HG03175 (cell line): ENCODE measurements at regions not wholly inside any gene's neighbourhood (a gene's known extent, or its start where the extent isn't known, plus 50 kb on each side); places are given as distances from the start of the nearest gene placed in this dataset.

Source experiments
- ATAC-seq: cut with Tn5 transposase; IDR thresholded peaks from one replicate; pipeline ENCODE4 v1.9.1; 2021; ENCODE audit warnings: mild to moderate bottlenecking, moderate library complexity; ENCODE audit not compliant: unreplicated experiment

DNA sequence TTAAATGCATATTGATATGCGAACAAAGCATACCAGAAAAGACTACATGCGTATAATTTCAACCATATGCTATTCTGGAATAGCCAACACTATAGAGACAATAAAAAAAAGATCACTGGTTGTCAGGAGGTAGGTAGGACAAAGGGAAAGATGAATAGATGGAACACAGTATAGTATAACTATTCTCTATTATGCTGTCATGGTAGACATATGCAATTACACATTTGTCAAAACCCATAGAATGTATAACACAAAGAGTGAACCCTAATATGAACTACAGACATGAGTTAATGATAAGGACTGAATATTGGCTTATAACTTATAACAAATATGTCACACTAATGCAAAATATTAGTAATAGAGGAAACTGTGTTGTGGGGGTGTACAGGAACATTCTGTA, 460.8 kb downstream of the TAF11L14 start:
- no peak for ATAC-seq

DNA sequence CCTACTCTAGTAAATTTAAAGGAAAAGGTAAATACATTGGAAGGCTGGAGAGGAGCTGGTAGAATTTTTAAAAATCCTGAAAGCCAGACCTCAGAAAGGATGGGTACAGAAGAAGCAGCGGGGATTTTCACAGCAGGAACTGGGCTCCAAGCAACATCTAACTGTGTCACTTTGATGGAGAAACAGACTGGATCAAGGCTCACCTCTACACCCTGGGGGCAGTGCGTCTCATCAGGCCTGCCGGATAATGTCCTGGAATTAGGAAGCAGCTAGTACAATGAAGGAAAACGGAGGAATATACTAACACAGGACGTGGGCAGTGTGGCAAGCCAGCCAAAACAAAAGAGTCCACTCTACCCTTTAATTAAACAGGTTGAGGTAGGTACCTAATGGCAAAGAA, 463.6 kb downstream of the TAF11L14 start:
- ATAC-seq: no peak

DNA sequence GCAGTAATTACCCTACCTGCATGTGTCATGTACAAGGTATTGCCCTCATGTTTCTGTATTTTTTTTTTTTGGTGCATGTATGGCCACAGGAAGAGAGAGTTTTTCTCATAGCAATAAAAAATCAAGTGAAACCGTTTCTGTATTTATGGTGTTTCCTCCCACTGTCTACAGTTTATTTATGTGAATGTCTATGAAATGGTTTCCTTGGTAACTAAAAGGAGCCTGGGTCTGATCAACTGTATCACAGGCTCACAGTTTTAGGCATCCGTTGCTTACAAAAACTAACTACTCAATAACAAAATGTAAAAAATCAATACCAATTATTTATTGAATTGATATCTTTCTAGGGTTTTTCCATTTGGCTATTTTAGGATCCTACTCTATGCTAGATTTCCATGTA, 464.4 kb downstream of the TAF11L14 start:
- ATAC-seq: no peak

DNA sequence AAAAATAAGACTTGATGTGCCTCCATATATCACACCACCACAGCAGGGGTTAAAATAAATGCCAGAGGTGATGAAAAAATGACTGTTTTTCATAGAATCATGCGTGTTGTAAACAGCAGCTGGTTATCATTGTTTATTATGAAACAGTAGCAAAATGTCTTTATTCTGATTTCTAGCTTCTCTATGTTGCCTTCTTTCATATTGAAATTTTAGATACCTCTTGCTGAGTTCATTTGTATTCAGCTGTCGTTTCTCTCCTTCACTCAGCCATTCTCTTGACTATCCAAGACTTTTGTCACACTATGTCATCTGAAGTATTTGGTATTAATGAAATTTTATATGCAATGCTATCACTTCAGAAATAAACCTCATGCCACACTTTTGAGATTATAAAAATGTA, 465.0 kb downstream of the TAF11L14 start:
- no peak for ATAC-seq

DNA sequence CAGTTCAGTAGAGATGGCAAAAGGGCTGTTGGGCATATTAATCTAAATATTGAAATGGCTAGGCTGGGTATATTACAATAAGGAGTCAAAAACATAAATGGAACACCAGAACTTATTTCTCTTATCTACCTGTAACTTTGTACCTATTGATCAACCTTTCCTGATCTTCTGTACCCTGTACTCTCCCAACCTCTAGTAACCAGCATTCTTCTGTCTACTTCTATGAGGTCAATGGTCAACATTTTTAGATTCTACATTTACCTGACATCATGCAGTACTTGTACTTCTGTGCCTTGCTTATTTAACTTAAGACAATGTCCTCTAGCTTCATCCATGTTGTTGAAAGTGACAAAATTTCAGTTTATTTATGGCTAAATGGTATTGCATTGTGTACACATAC, 467.3 kb downstream of the TAF11L14 start:
- ATAC-seq: no peak

DNA sequence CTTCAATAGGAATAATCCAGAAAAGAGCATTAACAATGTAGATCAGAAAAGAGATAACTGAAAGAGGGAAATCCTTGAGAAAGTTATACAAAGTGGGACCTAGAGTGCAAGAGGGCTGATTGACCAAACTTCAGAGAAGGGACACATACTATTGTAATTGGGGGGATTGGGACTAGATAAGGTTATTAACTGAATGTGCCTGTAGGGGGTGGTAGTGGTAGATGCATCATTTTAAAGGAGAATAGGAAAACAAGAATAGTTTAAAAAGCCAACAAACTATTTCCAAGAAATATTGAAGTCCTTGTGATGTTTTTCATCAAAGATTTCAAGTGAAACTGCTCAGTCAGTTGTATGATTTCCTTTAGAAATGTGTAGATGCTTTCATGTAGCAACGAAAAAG, 468.5 kb downstream of the TAF11L14 start:
- no peak for ATAC-seq

DNA sequence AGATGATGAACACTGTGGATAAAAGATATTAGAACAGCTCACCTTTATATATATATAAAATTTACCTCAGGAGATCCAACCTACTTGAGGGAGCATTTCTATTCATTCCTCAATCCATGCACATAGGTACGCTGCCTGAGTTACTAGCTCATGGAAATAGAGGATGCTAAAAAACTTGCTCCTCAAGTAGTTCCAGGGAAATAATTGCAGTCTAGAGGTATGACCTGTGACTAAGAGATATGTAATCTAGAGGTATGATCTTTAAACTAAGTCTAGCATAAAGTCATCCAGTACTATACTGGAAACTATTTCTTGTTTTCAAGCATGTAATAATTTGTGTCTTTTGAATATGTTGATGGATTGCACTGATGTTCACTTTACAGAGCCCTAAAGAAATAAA, 471.2 kb downstream of the TAF11L14 start:
- no peak for ATAC-seq

DNA sequence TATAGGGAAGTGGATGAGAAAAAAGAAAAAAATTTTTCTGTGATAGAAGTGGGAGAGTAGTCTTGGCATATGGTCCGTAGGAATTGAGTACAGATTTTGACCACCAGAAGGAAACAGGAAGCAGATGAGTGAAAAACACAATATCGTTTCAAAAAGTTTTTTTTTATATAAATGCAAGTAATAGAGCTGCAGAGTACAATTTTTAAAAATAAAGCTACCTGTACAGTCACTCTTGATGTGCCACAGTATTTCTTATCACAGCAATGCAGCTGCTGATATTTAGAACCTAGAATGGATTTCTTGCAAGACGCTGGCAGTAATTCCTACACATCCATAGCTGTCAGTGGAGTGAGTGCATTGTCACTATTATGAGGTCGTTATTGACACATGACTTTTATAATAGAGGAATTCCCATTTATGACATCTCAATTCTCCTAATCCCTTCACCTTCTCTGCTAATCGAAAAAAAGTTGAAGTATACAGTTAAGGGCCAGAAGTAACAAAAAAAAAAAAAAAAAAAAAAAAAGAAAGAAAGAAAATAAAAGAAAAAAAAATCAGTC, 477.7 kb downstream of the TAF11L14 start:
- ATAC-seq: no peak

DNA sequence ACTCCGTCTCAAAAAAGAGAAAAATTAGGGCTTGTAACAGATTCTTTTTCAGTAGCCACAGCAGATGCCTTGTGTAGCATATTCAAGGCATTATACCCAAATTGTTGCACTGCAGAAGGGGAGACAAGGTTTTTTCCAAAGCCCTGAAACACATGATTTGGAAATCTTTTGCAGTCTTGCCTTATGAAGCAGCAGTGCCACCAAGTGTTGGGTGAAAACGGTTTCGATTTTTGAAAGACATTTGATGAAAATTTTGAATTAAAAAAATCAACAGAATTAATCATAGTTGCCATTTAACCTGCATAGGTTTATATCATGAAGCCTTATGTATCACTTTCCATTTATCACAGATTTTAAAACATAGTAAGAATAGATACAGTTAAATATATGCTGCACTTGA, 479.5 kb downstream of the TAF11L14 start:
- no peak for ATAC-seq

DNA sequence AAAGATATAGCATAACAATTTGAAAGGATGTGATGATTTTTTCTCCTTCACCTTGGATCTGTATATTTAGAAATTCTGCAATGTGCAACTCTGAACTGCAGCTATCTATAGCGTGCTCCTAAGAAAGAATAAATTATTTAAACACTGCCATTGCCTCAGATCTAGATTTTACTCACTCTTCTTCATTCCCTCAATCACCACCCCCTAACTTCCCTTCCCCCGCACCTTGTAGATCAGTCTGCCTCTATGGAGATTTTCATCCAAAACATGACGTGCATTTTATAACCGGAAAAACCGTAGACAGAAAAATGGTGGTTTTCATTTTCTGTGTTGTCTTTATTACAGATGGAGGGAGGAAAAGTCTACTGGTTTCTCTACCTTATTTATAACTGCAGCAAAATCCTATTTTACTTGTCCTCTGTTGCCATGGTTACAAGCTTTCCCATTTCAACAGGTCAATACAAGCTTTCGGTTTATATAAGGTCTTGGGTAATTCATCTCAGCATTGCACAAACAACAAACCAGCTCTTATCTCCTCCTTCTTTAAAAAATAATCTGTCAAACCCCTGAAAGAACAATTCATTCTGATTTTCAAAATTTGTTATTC, 480.0 kb downstream of the TAF11L14 start:
- ATAC-seq: no peak

DNA sequence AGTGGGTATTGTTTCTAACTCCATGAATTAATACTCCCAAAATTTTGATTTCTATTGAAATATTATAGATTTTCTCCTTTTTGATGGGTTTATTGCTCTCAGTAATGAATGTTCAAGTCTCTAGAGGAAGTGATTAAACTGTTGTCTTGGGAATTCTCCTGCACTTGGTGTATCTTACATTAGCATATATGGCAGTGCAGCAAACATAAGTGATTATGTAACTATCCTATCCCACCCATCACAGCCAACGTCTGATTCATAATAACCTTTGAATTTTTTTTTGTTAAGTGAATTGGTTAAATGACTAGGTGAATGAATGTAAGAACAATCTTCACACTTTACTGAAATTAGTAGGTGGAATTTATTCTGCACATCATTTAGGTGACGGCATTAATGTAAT, 483.7 kb downstream of the TAF11L14 start:
- ATAC-seq: no peak

DNA sequence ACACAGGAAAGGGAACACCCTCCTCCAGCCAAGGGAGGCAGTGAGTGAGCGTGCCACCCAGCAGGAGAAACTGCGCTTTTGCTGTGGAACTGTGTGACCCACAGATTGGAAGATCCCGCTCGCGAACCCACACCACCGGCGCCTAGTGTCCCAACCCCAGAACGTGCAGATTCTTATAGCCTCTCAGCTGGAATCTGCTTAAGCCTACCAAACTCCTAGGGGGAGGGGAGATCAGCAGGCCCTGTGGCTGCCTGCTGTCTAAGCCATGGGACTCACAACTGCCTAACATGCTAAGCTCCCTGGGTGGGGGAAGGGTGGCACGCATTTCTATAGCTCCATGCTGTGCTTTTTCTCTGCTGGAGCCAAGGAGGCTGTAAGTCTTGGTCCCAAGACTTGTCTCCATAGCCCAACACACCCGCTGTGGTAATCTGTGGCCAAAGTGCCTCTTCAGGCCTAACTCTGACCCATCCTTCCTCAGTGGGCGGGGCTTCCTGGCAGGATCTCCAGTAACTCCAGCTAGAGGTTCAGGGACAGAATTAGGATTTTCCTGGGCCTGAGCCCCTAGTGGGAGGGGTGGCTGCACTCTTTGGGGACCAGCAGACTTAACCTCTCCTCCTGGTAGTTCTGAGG, 485.0 kb downstream of the TAF11L14 start:
- ATAC-seq: no peak

DNA sequence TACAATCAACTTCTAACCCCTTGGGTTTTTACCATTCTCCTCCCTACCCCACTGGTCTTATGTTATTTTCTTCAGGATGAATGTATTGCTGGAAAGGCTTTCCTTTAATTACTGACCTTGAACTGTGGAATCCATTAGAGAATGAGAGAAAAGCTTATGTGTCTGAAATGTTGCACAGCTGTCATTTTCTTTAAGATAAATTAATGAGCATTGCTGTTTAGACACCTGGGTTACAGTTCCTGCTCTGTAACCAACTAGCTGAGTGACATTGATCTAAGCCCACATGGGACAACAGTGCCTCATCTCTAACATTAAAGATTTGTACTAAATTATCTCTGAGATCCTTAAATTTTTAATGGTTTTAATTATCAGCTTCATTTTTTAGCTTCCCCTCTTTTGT, 507.0 kb downstream of the TAF11L14 start:
- ATAC-seq: no peak

DNA sequence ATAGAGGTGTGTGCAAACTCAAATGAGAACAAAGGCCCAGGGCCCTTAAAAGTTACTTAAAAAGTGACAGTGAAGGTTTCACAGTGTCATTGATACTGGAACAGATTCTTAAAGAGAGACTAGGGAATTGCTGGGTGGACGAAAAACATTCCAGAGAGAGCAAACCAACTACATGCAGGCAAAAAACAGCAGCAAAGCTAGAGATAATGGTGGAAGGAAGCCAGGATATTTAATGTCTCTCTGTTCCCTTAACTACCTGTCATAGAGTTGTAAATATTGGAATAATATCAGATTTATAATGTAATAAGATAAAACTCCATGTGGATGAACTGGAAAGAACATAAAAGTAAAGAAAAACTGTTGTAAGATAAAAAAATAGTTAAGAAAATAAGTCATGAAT, 508.6 kb downstream of the TAF11L14 start:
- no peak for ATAC-seq

DNA sequence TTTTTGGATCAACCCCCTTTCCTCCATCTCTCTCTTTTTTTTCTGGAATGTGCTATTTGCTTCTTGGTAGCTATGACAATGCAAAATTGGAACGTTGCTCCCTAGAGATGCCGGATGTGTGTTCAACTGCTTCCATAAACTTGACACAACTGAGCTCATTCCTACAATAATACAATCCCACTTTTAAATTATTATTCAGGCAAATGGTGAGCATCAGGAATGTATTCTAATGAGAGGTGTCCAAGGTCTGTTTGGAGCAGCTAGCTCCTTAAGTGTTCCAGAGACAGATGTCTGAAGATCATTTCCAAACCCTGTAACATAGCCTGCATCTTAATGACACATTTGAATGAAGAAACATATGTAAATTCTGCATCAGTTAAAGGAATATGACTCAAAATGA, 518.4 kb downstream of the TAF11L14 start:
- ATAC-seq: no peak

DNA sequence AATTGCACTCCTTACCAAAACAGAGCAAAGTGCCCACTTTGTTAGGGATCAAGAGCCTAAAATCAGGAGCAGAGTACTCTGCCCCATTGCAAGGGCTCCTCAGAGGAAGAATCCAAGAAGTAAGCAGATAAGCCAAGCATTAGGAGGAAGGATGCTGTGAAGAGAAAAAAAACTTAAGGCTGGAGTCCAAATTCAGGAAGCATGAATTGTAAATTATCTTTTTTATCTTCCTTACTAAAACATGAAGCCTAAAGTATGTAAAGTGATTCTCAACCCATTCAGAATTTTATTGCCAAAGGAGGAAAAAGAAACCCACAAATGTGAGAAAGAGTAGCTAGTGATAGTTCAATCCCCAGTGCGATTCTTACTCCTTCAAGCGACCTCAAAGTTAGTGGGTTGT, 523.9 kb downstream of the TAF11L14 start:
- no peak for ATAC-seq

DNA sequence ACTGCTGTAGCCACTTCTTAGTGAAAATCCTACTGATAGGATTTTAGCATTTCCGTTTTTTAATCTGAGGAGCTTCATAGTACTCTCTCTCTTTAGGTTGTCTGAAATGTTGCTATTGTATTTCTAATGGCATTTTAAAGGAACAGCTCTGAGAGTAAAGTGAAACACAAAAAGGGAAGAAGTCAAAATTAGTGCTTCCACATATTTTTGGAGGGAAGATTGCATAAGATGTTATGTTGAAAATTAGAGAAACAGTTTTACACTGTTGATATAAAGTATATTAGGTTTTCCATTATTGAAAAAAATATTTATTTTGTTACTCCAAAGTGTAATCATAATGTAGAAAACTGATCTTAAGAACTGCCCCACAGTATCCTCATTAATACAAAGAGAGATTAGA, 525.1 kb downstream of the TAF11L14 start:
- ATAC-seq: no peak

DNA sequence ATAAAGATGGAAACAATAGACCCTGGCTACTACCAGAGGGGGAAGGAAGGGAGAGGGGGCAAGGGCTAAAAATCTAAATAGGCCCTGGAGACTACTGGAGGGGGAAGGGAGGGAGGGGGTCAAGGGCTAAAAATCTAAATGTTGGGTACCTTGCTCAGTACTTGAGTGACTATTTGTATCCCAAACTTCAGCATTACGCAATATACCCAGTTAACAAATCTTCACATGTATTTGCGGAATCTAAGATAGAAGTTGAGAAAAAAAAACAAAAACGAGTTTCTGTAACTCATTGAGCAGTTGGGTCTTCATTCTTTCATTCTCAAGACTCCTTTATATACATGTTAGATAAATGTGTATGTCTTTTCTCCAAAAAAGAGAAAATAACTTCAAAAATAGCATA, 537.4 kb downstream of the TAF11L14 start:
- ATAC-seq: no peak

DNA sequence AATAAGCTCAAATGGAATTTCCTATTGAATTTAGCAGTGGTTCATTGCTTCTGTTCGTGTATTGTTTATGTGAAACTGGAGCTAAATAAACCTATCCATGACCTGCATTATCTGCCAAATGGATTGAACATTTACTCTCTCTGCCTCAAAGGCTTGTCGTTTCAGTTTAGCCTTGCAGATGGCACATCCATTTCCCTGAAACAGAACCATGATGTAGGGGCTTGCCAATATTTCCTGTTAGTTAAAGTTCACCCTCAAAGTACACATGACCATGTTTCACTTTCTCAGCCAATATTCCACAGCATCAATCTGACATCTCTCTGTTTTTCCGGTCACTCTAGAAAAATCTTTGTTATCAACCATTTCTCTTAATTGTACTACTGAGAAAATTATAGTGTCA, 545.3 kb downstream of the TAF11L14 start:
- no peak for ATAC-seq

DNA sequence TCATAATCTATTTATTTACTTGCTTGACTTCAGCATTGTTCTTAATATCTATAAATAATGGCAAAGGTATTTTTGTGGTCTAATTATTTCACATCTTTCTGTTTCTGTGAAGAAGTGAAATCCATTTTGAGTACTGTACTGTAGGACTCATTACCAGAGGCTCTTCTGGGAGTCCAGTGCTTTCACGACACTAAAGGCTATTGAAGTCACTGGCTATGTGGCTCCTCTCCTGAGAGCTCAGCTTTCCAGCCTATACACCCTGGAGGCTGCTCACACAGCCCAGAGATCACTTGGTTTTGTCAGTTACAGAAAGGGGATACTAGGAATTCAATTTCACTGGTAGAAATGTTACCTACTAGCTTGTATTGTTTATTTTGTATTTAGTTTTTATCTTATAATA, 547.3 kb downstream of the TAF11L14 start:
- ATAC-seq: no peak

DNA sequence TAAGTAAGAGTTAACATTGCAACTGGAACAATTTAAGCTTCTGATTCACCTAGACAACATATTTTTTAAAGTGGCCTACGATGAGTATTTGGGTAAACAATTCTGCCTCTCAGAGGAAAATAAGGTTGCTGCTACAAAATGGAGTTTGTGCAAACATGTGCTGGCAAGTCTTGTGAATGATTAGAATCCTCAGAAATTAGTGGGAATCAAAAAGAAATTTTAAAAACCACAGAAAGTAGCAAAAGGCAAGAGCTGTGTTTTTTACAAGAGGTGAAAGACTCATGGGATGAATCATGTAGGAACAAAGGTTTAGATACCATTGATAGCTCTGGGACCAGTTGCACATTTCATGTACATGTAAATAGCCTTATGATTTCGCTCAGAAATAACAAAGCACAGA, 561.6 kb downstream of the TAF11L14 start:
- ATAC-seq: no peak

DNA sequence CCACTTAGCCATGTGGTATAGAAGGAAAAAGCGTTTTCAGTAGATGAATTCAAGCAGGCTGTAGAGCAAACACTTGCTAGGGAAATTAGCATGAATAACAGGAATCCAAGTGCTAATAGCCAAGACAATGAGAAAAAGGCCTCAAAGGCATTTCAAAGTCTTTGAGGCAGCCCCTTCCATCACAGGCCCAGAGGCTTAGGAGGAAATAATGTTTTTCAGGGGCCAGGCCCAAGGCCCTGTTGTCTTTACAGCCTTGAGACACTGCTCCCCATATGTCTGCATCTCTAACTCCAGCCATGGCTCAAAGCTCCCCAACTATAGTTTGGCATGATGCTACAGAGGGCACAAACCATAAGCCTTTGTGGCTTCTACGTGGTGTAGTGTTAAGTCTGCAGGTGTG, 563.5 kb downstream of the TAF11L14 start:
- no peak for ATAC-seq

DNA sequence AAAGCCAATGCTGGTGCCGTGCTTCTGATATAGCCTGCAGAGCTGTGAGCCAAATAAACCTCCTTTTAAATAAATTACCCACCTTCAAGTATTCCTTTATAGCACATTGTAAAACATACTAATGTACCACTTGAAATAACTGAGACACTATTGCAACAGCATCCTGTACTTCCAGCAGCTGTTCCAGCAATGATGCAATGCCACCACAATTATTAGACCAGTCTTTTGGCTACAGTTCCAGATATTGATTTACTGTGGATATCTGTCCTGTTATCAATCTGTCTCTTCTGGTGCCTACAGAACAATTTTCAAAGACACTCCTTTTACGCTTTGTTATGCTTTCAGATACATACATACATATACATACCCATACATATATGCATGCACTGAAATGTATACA, 567.9 kb downstream of the TAF11L14 start:
- ATAC-seq: no peak
